Thyroid gland (tissue), 4 donors: ENCODE measurements at regions not wholly inside any gene's neighbourhood (a gene's known extent, or its start where the extent isn't known, plus 50 kb on each side); places are given as distances from the start of the nearest gene placed in this dataset.

Experiments
- POLR2A ChIP-seq, 2 donors: fragments of 450-650 bp; IDR thresholded peaks; one replicate each; pipeline ENCODE4 v1.6.1; 2017; ENCODE audit warnings: antibody characterized with exemption in 2 of 2, mild to moderate bottlenecking in 2 of 2, moderate library complexity in 1 of 2
- TF ChIP-seq, protein P1 (sequence below), 6 experiments: fragments of 200-600 bp in 3 of 6; fragments of 450-650 bp in 3 of 6; sonication (generic) in 3 of 6; IDR thresholded peaks; one replicate each; pipeline ENCODE4 v1.5.1; 2016 to 2019; ENCODE audit warnings: antibody characterized with exemption in 6 of 6, mild to moderate bottlenecking in 2 of 6, inconsistent platforms in 1 of 6, moderate library complexity in 1 of 6

DNA sequence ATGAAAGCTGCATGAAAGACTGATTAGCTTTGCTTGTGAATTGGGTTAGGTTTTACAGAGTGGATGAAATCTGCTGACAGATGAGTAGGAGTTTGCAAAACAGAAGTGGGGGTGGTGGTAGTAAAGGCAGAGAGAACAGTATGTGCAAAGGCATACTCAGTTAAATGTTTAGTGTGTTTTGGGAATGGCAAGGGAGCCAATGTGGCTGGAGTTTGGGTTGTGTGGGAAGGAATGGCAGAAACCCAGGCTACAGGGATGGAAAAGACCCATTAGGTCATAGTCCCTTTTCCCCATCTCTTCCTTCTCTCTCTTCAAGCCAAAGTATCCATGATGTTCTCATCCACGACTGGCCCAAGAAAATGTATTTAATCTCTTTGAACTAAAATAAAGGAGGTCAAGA lies 362.2 kb upstream of the LYPLAL1 start:
- no peak for TF ChIP-seq POLR2A (IDR thresholded peaks at IDR 0.05)
- TF ChIP-seq, protein P1, sequence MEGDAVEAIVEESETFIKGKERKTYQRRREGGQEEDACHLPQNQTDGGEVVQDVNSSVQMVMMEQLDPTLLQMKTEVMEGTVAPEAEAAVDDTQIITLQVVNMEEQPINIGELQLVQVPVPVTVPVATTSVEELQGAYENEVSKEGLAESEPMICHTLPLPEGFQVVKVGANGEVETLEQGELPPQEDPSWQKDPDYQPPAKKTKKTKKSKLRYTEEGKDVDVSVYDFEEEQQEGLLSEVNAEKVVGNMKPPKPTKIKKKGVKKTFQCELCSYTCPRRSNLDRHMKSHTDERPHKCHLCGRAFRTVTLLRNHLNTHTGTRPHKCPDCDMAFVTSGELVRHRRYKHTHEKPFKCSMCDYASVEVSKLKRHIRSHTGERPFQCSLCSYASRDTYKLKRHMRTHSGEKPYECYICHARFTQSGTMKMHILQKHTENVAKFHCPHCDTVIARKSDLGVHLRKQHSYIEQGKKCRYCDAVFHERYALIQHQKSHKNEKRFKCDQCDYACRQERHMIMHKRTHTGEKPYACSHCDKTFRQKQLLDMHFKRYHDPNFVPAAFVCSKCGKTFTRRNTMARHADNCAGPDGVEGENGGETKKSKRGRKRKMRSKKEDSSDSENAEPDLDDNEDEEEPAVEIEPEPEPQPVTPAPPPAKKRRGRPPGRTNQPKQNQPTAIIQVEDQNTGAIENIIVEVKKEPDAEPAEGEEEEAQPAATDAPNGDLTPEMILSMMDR (IDR thresholded peaks at IDR 0.05): no peak
